GM18870 (cell line): ENCODE measurements at regions not wholly inside any gene's neighbourhood (a gene's known extent, or its start where the extent isn't known, plus 50 kb on each side); places are given as distances from the start of the nearest gene placed in this dataset.
A peak's percentile ranks its signal among the peaks of the same experiment; 100 is the strongest.
"Not testable (repeated sequence)": the region's sequence is repeated elsewhere in the genome, so short reads cannot be mapped to it uniquely, and the experiment has no call there.

Experiments
- ATAC-seq: cut with Tn5 transposase; IDR thresholded peaks from one replicate; pipeline ENCODE4 v1.9.1; 2021; ENCODE audit warnings: moderate library complexity; ENCODE audit not compliant: unreplicated experiment

DNA sequence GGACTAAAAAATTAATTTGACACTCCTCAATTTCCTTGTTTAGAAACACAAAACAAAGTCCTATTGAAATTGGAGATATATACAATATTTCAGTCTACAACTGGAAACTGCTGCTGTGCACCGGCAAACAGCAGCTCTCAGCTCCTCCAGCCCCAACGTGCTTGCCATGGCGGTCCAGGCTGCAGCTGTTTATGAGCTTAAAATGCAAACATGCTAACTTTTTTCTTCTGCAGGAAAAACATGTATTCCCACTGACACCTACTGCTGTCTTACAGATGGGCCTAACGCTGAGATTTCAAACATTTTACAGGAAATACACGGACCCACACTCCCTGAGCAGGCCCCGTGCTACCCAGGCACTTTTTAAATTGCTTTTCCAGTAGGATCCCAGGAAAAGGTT lies 195.5 kb downstream of the BCL11A start:
- no peak for ATAC-seq

DNA sequence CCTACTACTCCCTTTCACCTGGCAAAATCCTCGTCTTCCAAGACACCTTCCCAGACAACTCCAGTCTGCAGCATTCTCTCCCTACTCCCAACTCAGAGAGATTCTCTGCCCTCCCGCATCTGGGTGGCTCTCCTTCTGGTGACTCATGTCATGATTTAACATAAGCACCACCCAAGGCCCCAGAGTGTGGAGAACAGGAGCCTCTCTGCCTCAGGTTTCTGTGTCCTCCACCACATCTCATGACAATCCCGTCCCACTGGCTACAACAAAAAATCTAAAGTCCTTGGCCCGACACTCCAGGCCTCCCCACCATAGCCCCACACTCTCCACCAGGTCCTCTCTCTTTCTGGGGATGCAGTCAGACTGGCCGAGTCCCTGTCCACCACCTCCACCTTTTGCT lies 197.1 kb downstream of the BCL11A start:
- ATAC-seq: no peak

DNA sequence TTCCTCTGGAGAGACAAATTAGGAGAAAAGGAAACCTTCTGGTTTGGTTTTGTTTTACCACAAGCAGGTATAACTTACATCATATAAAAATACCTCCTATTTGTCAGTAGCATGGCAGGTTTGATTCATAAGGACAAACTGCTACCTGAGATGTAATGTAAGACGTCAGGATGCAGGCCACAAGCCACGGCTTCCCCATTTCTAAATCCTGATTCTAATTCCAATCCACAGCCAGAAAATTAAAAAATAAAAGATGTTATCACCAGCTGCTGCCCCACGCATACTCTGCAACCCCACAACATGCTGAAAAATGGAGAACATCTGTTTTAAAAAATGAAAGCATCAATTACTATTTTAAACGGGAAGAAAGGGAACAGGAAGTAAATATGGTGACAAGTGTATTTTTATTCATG lies 197.6 kb downstream of the BCL11A start:
- no peak for ATAC-seq

DNA sequence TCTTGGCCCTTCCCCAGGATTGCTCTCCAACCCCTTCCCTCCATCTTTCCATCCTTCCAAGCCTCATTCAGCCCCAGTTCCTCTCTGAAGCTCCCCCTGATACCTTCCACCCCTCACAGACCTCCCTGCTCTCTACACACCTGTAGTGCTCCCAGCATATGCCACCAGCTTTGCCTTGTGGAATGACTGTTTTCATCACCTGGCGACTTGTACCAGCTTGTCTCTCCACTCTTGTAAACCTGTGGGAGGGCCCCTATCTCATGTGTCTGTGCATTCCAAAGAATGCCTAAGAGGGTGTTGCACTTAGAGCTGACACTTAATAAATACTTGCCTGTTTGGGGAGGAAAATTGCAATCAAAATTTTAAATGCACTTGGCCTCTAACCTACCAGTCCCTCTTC lies 198.7 kb downstream of the BCL11A start:
- ATAC-seq: no peak

DNA sequence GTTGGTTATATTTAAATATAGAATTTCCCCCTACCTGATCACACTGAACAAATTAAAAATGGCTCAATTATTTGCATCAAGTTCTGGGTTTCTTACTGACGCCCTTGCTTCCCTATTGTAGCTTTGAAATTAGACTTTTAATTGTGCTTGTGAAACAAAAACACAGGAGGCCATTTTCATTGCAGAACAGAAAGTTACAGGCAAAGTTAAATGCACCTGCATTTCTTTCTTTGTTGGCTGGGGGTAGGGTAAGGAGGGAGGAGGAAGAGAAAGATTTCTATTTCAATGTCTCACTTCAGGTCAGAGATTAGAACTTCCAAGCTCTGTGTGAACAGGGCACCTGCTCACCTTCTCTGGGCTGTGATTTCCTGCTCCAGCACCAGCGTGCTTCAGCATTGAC lies 199.6 kb downstream of the BCL11A start:
- ATAC-seq: peak; percentile 30

DNA sequence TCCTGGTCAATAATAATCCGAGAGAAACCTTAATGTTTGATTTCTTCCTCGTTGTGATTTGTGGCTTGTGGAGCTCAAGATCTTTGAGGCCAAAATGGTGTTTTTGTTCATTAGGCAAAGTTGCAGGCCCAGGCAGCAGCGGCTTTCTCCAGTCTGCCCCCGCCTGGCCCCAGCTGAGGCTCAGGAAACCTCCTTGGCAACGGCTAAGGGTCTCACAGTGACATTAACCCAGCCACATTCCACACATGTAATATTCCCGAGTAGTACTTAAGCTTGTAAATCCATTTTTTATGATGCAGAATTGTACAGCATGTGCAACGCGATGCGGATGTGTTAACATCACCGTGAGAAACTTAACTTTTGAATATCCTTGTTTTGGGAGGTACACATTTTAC lies 200.1 kb downstream of the BCL11A start:
- ATAC-seq: peak; percentile 0

DNA sequence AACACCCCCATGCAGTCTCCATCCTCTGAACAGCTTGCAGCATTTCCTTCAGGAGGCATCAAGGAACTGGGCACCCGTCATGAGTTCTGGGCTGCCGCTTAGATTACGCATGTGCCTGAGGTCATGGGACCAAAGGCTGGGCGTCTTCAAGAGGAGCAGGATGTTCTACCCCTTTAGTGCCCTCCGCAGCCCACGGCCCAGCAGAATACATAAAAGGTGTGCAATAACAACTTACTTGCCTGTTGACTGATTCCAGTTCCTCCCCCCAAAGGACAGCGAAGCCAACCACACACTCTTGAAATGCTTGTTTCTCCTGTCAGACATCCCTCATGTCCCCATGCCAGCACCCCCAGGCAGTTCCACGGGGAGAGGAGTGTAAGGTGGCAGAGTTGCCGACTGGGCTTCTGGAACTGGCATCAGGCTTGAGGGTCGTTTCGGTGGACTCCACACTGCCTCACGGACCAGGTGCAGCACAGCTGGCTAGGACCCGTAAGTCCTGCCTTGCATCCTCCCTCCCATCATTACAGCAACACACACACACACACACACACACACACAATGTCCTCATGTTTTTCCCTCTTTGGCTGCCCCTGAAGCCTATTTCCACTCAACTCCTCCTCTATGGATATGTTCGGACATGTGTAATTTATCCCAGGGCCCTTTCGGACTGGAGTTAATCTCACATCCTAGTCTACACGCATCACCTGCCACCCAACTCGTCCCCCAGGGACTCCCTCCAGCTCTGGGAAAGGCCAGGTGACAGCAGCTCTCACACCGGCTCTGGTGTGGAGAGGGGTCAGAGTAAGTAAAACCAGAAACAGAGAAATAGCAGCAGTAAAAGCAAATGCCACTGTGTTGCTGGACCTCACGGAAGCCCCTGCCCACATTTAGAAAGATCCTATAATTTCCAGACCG lies 200.7 kb downstream of the BCL11A start:
- no peak for ATAC-seq

DNA sequence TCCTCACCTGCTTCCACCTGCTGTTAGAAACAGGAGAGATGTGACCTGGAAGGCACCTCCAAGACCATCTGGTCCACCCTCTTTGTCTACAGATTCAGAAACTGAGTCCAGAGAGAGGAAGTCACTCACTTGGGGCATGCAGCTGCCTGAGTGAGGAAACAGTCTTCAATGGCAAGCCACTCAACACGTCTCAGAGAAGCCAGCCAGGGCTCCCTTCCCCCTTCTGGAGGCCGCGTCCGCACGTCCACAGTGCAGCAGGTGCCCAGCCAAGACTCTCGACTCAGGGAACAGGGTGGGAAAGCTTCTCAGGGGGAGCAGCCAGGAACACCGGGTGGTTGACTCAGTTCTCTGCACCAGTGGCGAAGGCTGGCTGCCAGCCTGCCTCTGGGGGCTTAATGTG lies 201.7 kb downstream of the BCL11A start:
- ATAC-seq: no peak

DNA sequence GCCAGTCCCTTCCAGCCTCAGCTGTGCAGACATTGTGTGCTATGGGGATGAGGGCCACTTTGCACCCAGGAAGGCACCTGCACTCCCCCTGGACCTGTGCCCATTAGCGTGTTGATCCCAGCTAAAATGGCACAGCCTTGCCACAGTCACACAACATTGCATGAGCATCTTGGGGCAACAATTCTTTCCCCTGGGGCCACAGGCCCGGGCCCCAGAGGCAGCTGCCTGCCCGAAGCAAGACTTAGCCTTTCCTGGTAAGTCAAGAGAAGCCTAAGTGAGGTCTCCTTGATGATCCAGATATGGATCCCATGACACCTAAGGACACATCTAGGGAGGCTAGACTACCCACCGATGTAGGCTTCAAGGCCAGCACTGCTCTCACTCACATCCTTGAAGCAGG lies 202.1 kb downstream of the BCL11A start:
- ATAC-seq: no peak

DNA sequence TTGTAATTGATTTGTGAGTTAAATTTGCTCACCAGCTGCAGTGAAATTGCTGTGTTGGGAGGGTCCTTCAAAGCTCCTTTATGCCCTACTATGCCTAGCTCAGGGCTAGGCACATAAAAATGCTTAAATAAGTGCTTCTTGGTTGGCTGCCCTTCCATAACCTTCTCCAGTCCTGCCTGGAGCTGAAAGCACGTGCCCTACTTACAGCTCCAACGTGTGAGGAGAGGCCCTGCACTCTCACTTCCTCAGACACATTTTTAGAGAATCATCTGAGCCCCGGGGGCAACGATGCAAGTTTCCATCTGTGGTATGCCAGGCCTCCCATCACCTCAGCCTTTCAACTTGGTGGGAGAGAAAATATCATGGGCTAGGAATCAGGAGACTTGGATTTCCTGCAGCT lies 202.7 kb downstream of the BCL11A start:
- no peak for ATAC-seq

DNA sequence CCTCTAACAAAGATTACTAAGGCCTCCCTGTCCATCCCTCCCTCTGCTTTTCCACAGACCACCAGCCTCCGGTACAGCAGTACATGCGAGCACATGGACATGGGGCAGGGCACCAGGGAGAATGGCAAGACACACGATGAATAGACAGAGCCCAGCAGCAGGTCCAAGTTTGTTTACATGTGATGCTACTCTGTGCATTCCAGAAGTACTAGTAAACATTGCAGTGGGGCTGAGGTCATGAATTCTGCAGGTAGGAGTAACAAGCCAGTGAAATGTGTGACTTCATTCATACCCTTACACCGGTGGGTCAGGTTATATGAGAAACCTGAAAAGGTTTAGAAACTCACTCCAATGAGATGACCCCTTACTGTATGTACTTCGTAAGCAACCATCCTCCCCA lies 205.7 kb downstream of the BCL11A start:
- no peak for ATAC-seq

DNA sequence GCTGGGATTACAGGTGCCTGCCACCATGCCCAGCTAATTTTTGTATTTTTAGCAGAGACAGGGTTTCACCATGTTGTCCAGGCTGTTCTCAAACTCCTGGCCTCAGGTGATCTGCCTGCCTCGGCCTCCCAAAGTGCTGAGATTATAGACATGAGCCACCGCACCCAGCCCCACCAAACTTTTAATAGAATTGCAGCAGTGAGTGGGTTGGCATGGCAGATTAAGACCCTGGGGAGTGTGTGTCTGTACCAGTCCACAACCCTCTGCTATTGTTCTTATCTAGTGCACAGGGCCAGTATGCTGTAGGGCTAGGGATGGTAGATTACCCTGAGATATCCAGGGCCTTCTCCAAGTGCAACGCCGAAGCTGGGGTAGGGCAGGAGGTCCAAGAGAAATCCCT lies 211.0 kb downstream of the BCL11A start:
- ATAC-seq: not testable (repeated sequence)

DNA sequence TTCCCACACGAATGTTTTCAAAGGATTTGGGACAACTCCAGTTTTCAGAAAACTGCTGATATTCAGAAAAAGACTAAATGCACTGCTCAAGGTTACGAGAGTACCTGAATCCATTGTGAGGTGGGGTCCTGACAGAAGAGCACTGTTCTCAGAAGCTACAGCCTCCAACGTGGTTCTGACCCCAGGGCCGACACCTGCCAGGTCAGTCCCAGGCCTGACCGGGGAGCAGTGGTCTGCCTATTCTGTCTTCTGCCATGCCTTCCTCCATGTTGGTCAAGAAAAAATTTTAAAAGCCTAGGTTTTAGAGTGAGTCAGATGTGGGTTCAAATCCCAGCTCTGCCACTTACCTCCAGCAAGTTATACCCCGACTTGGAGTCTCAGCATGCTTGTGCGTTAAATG lies 212.3 kb downstream of the BCL11A start:
- no peak for ATAC-seq

DNA sequence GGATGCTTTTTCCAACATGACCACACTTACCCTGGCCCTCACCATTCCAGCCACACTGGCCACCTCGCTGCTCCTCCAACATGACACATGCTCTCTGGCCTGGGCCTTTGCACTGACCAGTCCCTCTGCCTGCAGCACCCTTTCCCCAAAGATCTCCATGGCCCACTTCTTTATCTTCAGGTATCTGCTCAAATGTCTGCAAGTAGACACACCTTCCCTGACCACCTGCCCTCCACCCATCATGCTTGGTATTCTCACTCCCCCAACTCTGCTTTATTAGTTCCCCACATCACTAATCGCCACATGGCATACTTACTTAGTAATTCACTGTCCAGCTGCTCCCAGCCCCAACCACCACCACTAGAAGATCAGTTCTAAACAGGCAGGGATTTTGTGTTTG lies 214.2 kb downstream of the BCL11A start:
- no peak for ATAC-seq

DNA sequence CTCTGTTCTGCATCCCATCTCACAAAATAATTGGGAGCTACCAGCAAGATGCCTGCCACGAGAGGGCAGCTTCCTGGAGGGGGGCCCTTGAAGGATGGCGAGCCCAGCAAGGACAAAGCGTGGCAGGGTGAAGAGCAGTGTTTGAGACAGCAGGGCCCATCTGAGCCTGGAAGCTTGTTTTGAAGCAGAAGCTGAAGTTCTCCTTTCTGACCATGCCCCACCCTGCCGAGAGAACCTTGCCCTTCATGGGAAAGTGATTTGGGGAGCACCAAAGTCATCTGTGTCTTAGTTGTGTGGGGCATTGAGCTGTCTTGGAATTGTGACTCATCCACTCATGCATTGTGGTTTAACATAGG lies 216.3 kb downstream of the BCL11A start:
- ATAC-seq: no peak

DNA sequence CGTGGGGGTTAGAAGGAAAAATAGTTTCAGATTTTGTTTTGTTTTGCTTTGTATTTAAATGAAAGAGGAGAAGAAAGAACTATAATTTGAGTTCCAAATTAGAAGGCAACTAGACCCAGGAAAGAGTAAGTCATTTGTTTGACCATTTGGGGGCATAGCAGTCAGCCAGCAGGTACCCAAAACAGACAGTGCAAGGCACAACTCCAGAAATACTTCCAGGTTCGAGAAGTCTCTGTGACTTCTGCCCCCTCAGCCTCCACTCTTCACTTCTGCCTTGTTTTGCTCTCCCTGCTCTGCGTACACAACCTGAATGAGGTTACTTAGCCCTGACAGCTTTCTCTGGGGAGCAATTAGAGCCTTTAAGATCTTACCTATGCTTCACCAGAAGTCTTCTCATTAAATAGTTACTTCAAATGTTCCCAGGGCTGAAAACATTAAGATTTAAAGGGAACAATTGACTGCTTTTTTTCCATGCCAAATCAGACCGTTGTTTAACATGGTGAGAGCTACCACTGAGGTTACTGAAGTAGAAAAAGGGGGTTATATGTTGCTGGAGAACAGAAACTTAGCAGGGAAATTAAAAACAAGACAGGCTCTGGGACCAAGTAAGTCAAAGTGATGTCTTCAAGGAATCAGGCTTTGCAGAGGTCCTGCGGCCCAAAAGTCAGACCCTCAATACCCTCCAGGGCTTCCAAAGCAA lies 216.9 kb downstream of the BCL11A start:
- ATAC-seq: no peak

DNA sequence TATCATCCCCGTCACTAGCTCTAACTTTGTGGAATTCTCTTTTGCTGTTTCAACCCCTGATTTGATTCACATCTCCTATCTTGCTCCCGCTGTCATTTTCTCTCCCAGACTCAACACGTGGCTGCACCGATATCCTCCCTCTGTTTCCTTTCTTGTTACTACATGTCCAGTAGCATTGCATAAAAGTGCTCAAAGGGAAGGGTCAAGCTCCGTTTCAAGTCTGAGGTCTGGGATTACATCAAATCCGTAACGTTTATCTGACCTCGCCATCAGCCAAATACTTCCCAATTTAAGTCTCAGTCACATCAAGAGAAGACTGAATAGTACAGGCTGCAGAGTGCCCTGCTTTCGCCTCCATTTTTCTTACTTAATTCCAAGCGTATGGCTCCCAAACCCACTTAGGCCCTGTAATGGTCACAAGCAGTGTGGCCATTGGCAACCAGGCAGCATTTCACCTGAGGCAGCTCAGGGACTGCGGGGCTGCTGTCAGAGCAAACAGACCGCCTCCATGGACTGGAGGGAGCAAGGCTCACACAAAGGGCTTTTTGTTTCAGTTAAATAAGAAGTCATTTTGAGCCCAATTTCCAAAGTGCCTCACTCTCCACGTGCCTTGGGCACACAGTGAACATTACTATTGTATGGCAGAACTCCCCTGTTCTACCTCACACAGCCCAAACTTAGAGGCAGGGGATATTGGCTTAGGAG lies 217.8 kb downstream of the BCL11A start:
- no peak for ATAC-seq

DNA sequence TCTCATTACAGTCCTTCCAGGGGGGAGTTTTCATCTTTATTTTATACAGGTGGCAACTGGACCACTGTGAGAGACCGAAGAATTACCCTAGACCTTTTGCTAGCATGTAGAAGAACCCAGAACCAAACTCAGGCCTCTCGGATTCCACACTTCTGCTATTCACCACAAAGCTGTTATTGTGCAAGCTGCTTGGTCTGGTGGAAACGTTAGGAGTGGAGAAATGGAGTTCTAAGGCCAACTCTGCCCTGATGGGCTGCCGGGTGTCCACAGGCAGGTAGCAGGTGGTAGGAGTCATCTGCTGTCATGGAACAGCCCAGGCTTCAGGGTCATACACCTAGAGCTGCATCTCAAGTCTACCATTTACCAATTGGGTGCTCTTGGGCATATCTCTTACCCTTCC lies 218.8 kb downstream of the BCL11A start:
- ATAC-seq: no peak

DNA sequence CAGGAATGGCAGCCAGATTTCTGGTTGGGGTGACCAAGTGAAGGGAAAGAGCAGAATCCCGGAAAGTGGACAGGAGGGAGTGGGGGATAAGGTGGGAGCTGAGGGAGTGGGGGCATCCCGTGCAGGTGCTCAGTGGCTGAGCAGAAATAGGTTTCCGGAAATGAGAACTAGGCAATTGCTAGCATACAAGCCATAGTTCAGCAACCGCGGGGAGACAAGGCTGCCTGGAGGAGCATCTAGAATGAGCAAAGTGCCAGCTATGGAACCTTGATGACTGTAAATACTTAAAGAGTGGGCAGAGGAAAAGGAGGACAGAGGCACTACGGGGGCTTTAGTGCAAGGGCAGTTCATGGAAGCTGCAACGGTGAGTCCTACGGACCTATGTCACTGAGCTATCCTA lies 220.2 kb downstream of the BCL11A start:
- no peak for ATAC-seq

DNA sequence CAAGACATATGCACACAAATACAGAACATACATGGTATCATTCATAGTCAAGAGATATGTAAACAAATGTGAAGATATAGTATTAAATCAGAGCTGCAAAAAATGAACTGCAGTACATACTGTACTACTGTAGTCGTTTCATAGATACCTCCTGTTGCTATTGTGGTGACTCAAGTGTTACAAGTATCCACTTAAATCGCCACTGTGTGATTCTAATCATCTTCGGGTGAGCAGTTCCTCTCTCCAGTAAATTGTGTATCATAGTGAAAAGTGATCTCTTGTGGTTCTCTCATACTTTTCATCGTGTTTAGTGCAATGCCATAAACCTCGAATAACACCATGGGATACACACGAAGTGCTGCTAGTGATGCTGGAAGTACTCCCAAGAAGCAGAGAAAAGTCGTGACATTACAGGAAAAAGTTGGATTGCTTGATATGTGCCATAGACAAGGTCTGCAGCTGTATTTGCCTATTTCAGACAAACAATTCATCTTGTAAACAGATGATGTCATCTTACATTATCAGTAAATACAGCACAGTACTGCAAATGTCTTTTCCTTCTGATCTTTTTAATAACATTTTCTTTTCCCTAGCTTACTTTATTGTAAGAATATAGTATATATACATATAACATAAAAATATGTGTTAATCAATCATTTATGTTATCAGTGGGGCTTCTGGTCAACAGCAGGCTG lies 222.2 kb downstream of the BCL11A start:
- ATAC-seq: no peak

DNA sequence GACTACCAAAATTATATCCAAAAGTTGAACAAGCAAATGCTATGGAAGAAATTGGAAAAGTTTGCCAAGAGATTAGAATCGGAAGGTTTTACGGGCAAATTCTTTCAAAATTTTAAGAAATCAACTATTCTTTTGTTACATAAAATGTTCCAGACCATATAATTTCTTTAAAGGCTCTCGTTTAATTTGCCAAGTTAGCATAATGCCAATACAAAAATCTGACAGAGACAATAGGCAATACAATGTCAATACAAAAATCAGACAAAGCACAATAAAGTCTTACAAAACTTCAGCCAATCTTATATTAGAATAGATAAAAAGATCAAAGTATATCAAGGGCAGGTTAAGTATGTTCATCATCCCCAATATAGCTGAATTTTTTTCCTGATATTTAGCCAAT lies 224.2 kb downstream of the BCL11A start:
- ATAC-seq: no peak
